H9 (cell line): ENCODE measurements at regions not wholly inside any gene's neighbourhood (a gene's known extent, or its start where the extent isn't known, plus 50 kb on each side); places are given as distances from the start of the nearest gene placed in this dataset.

Experiments used
- DNase-seq: peaks from one replicate; pipeline ENCODE4 v3.0.0-alpha.2; 2017
- H2AFZ ChIP-seq: one replicate; pipeline ENCODE4 v1.6.1; 2013; ENCODE audit warnings: mild to moderate bottlenecking, low read length, control low read depth, moderate library complexity
- H2AK5ac ChIP-seq: 2 replicates; pipeline ENCODE4 v1.6.1; 2013; ENCODE audit warnings: low read length, control low read depth, mixed read lengths; ENCODE audit not compliant: insufficient read length
- H2BK120ac ChIP-seq: one replicate; pipeline ENCODE4 v1.6.1; 2013; ENCODE audit warnings: low read depth, mild to moderate bottlenecking, low read length, control low read depth, inconsistent platforms; ENCODE audit not compliant: poor library complexity, severe bottlenecking
- H2BK12ac ChIP-seq: 2 replicates; pipeline ENCODE4 v1.6.1; 2013; ENCODE audit warnings: low read length, control low read depth, mixed read lengths, low read depth; ENCODE audit not compliant: insufficient read length
- H2BK15ac ChIP-seq: 2 replicates; pipeline ENCODE4 v1.6.1; 2013; ENCODE audit warnings: low read depth, low read length, control low read depth
- H2BK20ac ChIP-seq: one replicate; pipeline ENCODE4 v1.6.1; 2013; ENCODE audit warnings: low read depth, mild to moderate bottlenecking, low read length, control low read depth, inconsistent platforms; ENCODE audit not compliant: poor library complexity, severe bottlenecking
- H2BK5ac ChIP-seq: 2 replicates; pipeline ENCODE4 v1.6.1; 2013; ENCODE audit warnings: low read length, control low read depth, mixed read lengths; ENCODE audit not compliant: insufficient read length
- H3K14ac ChIP-seq: 2 replicates; pipeline ENCODE4 v1.6.1; 2013; ENCODE audit warnings: low read length, control low read depth; ENCODE audit not compliant: insufficient read depth
- H3K18ac ChIP-seq: 2 replicates; pipeline ENCODE4 v1.6.1; 2013; ENCODE audit warnings: low read depth, mild to moderate bottlenecking, mixed read lengths, low read length, control low read depth; ENCODE audit not compliant: insufficient read length
- H3K23ac ChIP-seq: 2 replicates; pipeline ENCODE4 v1.6.1; 2013; ENCODE audit warnings: low read length, control low read depth, mixed read lengths, low read depth; ENCODE audit not compliant: insufficient read length
- H3K23me2 ChIP-seq: 2 replicates; pipeline ENCODE4 v1.6.1; 2013; ENCODE audit warnings: low read depth, mild to moderate bottlenecking, mixed read lengths, low read length, control low read depth; ENCODE audit not compliant: insufficient read length, poor library complexity, severe bottlenecking
- H3K27ac ChIP-seq: 2 replicates; pipeline ENCODE4 v1.5.1; 2013; ENCODE audit warnings: low read length, control low read depth, mixed read lengths, low read depth; ENCODE audit not compliant: insufficient read length
- H3K27me3 ChIP-seq: 2 replicates; pipeline ENCODE4 v1.6.1; 2013; ENCODE audit warnings: low read length, control low read depth, inconsistent platforms; ENCODE audit not compliant: insufficient read depth
- H3K4ac ChIP-seq: 2 replicates; pipeline ENCODE4 v1.6.1; 2013; ENCODE audit warnings: low read depth, mild to moderate bottlenecking, control low read depth, inconsistent platforms, low read length, moderate library complexity
- H3K4me1 ChIP-seq: 2 replicates; pipeline ENCODE4 v1.6.1; 2013; ENCODE audit warnings: low read length, control low read depth, inconsistent platforms; ENCODE audit not compliant: insufficient read depth
- H3K4me2 ChIP-seq: 2 replicates; pipeline ENCODE4 v1.6.1; 2013; ENCODE audit warnings: low read length, control low read depth, mixed read lengths; ENCODE audit not compliant: insufficient read length, insufficient read depth
- H3K56ac ChIP-seq: 2 replicates; pipeline ENCODE4 v1.6.1; 2013; ENCODE audit warnings: low read depth, mild to moderate bottlenecking, mixed read lengths, low read length, control low read depth; ENCODE audit not compliant: insufficient read length
- H3K79me1 ChIP-seq: 2 replicates; pipeline ENCODE4 v1.6.1; 2013; ENCODE audit warnings: low read depth, mild to moderate bottlenecking, moderate library complexity, low read length, control low read depth, inconsistent platforms; ENCODE audit not compliant: insufficient read depth, poor library complexity, severe bottlenecking
- H3K79me2 ChIP-seq: 2 replicates; pipeline ENCODE4 v1.6.1; 2013; ENCODE audit warnings: low read length, control low read depth, inconsistent platforms; ENCODE audit not compliant: insufficient read depth
- H3K9ac ChIP-seq: 2 replicates; pipeline ENCODE4 v1.6.1; 2013; ENCODE audit warnings: low read length, control low read depth, mixed read lengths; ENCODE audit not compliant: insufficient read length; ENCODE audit errors: extremely low read depth
- H3K9me3 ChIP-seq: one replicate; pipeline ENCODE4 v1.6.1; 2013; ENCODE audit warnings: low read depth, low read length, inconsistent platforms; ENCODE audit not compliant: control insufficient read depth
- H3T11ph ChIP-seq: one replicate; pipeline ENCODE4 v1.6.1; 2013; ENCODE audit warnings: mild to moderate bottlenecking, low read length, control low read depth, inconsistent platforms
- H4K20me1 ChIP-seq: one replicate; pipeline ENCODE4 v1.6.1; 2013; ENCODE audit not compliant: control insufficient read depth, insufficient read length, insufficient read depth
- H4K5ac ChIP-seq: 2 replicates; pipeline ENCODE4 v1.6.1; 2013; ENCODE audit warnings: low read depth, mild to moderate bottlenecking, mixed read lengths, low read length, control low read depth; ENCODE audit not compliant: insufficient read length
- H4K8ac ChIP-seq: replicated peaks from 2 replicates; pipeline ENCODE4 v1.6.1; 2013; ENCODE audit warnings: low read length, control low read depth, mixed read lengths, low read depth; ENCODE audit not compliant: insufficient read length
- H4K91ac ChIP-seq: 2 replicates; pipeline ENCODE4 v1.6.1; 2013; ENCODE audit warnings: low read depth, mild to moderate bottlenecking, moderate library complexity, mixed read lengths, low read length, control low read depth; ENCODE audit not compliant: insufficient read length
- H3K27ac Mint-ChIP-seq, 3 experiments: 2 replicates in 2 of 3; 3 replicates in 1 of 3; pipeline ENCODE4 v1.8.0; 2020 to 2021; ENCODE audit warnings: mixed read lengths in 3 of 3, mild to moderate bottlenecking in 1 of 3, moderate library complexity in 1 of 3
- H3K27me3 Mint-ChIP-seq: 2 replicates; pipeline ENCODE4 v1.8.0; 2021; ENCODE audit warnings: low read depth, mild to moderate bottlenecking, moderate library complexity, mixed read lengths
- H3K36me3 Mint-ChIP-seq, 3 experiments: 2 replicates in 2 of 3; 3 replicates in 1 of 3; pipeline ENCODE4 v1.8.0; 2020 to 2021; ENCODE audit warnings: low read depth in 3 of 3, mixed read lengths in 3 of 3; ENCODE audit not compliant: insufficient read depth in 1 of 3
- H3K4me1 Mint-ChIP-seq, 2 experiments: 2 replicates each; pipeline ENCODE4 v1.8.0; 2020; ENCODE audit warnings: mixed read lengths in 2 of 2
- H3K4me3 Mint-ChIP-seq, 2 experiments: 2 replicates in 1 of 2; 3 replicates in 1 of 2; pipeline ENCODE4 v1.8.0; 2020 to 2021; ENCODE audit warnings: mild to moderate bottlenecking in 2 of 2, mixed read lengths in 2 of 2, moderate library complexity in 1 of 2
- H3K9me3 Mint-ChIP-seq, 2 experiments: 2 replicates in 1 of 2; 3 replicates in 1 of 2; pipeline ENCODE4 v1.8.0; 2020; ENCODE audit warnings: mild to moderate bottlenecking in 2 of 2, mixed read lengths in 2 of 2, moderate library complexity in 1 of 2
- WGBS: extraction: QIAGEN DNeasy Blood & Tissue Kit; methylation state at CpG from one replicate; pipeline ENCODE4 v1.1.7; 2013; ENCODE audit warnings: missing lambda C conversion rate, low lambda C conversion rate, mixed read lengths; ENCODE audit not compliant: insufficient read length; ENCODE audit errors: extremely low coverage; 5-methylcytosine and 5-hydroxymethylcytosine counted together
- TF ChIP-seq, protein P1 (sequence below): fragments of 200-600 bp; sonication (generic); conservative IDR thresholded peaks from 3 replicates; pipeline ENCODE4 v1.8.0; 2021; ENCODE audit warnings: antibody characterized with exemption, mild to moderate bottlenecking

DNA sequence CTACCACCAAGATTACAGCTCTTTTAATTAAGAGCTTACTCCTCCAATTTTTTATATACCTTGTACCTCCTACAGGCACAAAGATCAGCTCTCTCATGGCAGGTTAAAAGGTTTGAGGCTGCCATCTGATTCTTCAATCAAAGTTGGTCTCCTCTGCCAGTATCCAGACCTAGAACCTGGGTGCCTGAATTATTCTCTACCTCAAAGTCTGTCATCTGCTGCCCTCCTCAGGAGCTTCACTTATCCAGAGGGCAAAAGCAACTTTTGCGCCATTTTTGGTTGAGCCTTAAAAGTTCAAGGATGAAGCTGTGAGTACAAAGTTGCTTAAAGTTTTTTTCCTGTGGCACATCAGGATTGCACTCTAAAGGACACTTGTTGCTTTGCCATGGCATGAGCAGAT, 343.7 kb upstream of the PPP1R2C start:
- Mint-ChIP-seq H3K4me1 (peaks cover 0 to 4% of the 10 kb centered on the region in 2 experiments; a peak in 1 of 4 replicates), H3K27ac (no peak overlapping the region), H3K36me3 (peaks cover 0 to 18% (median 13%) of the 10 kb centered on the region in 3 experiments; a peak in 5 of 7 replicates), H3K4me3 (no peak overlapping the region), H3K27me3 (no peaks in the 10 kb centered on the region), H3K9me3 (peaks cover 3 to 47% of the 10 kb centered on the region in 2 experiments)
- Histone ChIP-seq H3K4ac (no peak overlapping the region), H2BK15ac (no peak overlapping the region), H2BK20ac (no peak overlapping the region), H3K27ac (no peak overlapping the region), H2BK120ac (no peak overlapping the region), H3K23ac (no peak overlapping the region), H3K4me2 (no peak overlapping the region), H2AK5ac (no peak overlapping the region), H3K56ac (no peak overlapping the region), H4K91ac (no peak overlapping the region), H3K9me3 (no peaks in the 10 kb centered on the region), H2AFZ (no peak overlapping the region), H2BK12ac (no peak overlapping the region), H3K14ac (no peak overlapping the region), H3K9ac (no peak overlapping the region), H2BK5ac (no peak overlapping the region), H3T11ph (no peak overlapping the region), H3K79me2 (no peaks in the 10 kb centered on the region), H3K4me1 (no peaks in the 10 kb centered on the region), H3K79me1 (no peaks in the 10 kb centered on the region), H4K20me1 (no peaks in the 10 kb centered on the region), H3K18ac (no peak overlapping the region), H4K5ac (no peak overlapping the region), H4K8ac (no peak overlapping the region), H3K23me2 (no peaks in the 10 kb centered on the region), H3K27me3 (no peaks in the 10 kb centered on the region)
- no CpG with 5 or more reads among the region's 1 CpG for WGBS
- TF ChIP-seq, protein P1, sequence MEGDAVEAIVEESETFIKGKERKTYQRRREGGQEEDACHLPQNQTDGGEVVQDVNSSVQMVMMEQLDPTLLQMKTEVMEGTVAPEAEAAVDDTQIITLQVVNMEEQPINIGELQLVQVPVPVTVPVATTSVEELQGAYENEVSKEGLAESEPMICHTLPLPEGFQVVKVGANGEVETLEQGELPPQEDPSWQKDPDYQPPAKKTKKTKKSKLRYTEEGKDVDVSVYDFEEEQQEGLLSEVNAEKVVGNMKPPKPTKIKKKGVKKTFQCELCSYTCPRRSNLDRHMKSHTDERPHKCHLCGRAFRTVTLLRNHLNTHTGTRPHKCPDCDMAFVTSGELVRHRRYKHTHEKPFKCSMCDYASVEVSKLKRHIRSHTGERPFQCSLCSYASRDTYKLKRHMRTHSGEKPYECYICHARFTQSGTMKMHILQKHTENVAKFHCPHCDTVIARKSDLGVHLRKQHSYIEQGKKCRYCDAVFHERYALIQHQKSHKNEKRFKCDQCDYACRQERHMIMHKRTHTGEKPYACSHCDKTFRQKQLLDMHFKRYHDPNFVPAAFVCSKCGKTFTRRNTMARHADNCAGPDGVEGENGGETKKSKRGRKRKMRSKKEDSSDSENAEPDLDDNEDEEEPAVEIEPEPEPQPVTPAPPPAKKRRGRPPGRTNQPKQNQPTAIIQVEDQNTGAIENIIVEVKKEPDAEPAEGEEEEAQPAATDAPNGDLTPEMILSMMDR, result peak; percentile 51; the same call in 2 of the 3 replicates
- no peak for DNase-seq
